H1 (cell line): ENCODE measurements at regions not wholly inside any gene's neighbourhood (a gene's known extent, or its start where the extent isn't known, plus 50 kb on each side); places are given as distances from the start of the nearest gene placed in this dataset.

ENCODE experiments used
- CHD2 ChIP-seq: IDR thresholded peaks from 2 replicates; pipeline ENCODE4 v1.6.1; 2012; ENCODE audit warnings: low read length, improper control_type of control experiment
- JUN ChIP-seq: IDR thresholded peaks from 2 replicates; pipeline ENCODE4 v1.6.1; 2011; ENCODE audit warnings: low read depth, mild to moderate bottlenecking, improper control_type of control experiment, low read length
- NANOG ChIP-seq: IDR thresholded peaks from 2 replicates; pipeline ENCODE4 v1.6.1; 2011; ENCODE audit warnings: low read length, low read depth, mild to moderate bottlenecking, inconsistent platforms; ENCODE audit not compliant: insufficient read depth, poor library complexity, severe bottlenecking
- NRF1 ChIP-seq: IDR thresholded peaks from 2 replicates; pipeline ENCODE4 v1.6.1; 2011; ENCODE audit warnings: mild to moderate bottlenecking, low read depth, low read length, improper control_type of control experiment
- POLR2AphosphoS5 ChIP-seq: IDR thresholded peaks from 2 replicates; pipeline ENCODE4 v1.6.1; 2011; ENCODE audit warnings: low read depth, low read length
- RNF2 ChIP-seq: fragments of 200-900, 300-1000 bp; sonication (generic); IDR thresholded peaks from 2 replicates; pipeline ENCODE4 v1.7.1; 2016; ENCODE audit warnings: borderline replicate concordance, low read depth, mild to moderate bottlenecking, antibody characterized with exemption, low read length; ENCODE audit not compliant: poor library complexity, severe bottlenecking; ENCODE audit errors: missing control alignments
- RXRA ChIP-seq: IDR thresholded peaks from 2 replicates; pipeline ENCODE4 v1.6.1; 2011; ENCODE audit warnings: low read depth, mild to moderate bottlenecking, low read length, moderate library complexity; ENCODE audit not compliant: insufficient read depth
- TF ChIP-seq, protein P1 (sequence below): fragments of 300-600 bp; sonication (generic); IDR thresholded peaks from 2 replicates; pipeline ENCODE4 v1.7.1; 2012; ENCODE audit warnings: low read length, moderate library complexity, mild to moderate bottlenecking, inconsistent platforms; ENCODE audit not compliant: insufficient replicate concordance

DNA sequence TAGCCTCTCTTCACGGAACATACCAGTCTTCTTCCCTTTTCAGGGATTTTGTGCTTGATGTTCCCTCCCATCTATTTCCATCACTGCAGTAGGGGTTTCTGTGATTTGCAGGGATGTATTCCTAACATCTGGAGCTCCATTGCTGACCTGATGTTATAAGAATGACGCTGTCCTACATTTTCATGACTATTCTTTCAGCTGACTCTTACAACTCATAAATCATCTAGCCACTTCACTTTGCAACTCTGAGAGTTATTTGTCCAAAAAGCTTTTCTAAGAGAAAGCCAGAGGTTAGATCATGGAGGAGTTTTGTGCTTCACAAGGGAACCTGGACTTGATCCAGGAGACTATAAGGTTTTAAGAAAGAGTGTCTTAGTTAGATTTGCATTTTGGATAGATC, 116.6 kb upstream of the FAR2 start (continued):
- TF ChIP-seq, protein P1, sequence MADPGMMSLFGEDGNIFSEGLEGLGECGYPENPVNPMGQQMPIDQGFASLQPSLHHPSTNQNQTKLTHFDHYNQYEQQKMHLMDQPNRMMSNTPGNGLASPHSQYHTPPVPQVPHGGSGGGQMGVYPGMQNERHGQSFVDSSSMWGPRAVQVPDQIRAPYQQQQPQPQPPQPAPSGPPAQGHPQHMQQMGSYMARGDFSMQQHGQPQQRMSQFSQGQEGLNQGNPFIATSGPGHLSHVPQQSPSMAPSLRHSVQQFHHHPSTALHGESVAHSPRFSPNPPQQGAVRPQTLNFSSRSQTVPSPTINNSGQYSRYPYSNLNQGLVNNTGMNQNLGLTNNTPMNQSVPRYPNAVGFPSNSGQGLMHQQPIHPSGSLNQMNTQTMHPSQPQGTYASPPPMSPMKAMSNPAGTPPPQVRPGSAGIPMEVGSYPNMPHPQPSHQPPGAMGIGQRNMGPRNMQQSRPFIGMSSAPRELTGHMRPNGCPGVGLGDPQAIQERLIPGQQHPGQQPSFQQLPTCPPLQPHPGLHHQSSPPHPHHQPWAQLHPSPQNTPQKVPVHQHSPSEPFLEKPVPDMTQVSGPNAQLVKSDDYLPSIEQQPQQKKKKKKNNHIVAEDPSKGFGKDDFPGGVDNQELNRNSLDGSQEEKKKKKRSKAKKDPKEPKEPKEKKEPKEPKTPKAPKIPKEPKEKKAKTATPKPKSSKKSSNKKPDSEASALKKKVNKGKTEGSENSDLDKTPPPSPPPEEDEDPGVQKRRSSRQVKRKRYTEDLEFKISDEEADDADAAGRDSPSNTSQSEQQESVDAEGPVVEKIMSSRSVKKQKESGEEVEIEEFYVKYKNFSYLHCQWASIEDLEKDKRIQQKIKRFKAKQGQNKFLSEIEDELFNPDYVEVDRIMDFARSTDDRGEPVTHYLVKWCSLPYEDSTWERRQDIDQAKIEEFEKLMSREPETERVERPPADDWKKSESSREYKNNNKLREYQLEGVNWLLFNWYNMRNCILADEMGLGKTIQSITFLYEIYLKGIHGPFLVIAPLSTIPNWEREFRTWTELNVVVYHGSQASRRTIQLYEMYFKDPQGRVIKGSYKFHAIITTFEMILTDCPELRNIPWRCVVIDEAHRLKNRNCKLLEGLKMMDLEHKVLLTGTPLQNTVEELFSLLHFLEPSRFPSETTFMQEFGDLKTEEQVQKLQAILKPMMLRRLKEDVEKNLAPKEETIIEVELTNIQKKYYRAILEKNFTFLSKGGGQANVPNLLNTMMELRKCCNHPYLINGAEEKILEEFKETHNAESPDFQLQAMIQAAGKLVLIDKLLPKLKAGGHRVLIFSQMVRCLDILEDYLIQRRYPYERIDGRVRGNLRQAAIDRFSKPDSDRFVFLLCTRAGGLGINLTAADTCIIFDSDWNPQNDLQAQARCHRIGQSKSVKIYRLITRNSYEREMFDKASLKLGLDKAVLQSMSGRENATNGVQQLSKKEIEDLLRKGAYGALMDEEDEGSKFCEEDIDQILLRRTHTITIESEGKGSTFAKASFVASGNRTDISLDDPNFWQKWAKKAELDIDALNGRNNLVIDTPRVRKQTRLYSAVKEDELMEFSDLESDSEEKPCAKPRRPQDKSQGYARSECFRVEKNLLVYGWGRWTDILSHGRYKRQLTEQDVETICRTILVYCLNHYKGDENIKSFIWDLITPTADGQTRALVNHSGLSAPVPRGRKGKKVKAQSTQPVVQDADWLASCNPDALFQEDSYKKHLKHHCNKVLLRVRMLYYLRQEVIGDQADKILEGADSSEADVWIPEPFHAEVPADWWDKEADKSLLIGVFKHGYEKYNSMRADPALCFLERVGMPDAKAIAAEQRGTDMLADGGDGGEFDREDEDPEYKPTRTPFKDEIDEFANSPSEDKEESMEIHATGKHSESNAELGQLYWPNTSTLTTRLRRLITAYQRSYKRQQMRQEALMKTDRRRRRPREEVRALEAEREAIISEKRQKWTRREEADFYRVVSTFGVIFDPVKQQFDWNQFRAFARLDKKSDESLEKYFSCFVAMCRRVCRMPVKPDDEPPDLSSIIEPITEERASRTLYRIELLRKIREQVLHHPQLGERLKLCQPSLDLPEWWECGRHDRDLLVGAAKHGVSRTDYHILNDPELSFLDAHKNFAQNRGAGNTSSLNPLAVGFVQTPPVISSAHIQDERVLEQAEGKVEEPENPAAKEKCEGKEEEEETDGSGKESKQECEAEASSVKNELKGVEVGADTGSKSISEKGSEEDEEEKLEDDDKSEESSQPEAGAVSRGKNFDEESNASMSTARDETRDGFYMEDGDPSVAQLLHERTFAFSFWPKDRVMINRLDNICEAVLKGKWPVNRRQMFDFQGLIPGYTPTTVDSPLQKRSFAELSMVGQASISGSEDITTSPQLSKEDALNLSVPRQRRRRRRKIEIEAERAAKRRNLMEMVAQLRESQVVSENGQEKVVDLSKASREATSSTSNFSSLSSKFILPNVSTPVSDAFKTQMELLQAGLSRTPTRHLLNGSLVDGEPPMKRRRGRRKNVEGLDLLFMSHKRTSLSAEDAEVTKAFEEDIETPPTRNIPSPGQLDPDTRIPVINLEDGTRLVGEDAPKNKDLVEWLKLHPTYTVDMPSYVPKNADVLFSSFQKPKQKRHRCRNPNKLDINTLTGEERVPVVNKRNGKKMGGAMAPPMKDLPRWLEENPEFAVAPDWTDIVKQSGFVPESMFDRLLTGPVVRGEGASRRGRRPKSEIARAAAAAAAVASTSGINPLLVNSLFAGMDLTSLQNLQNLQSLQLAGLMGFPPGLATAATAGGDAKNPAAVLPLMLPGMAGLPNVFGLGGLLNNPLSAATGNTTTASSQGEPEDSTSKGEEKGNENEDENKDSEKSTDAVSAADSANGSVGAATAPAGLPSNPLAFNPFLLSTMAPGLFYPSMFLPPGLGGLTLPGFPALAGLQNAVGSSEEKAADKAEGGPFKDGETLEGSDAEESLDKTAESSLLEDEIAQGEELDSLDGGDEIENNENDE = no peak
- TF ChIP-seq NANOG (no peak), RXRA (no peak), POLR2AphosphoS5 (no peak), JUN (no peak), CHD2 (no peak), RNF2 (no peak), NRF1 (no peak)
